ENCODE measurements at regions not wholly inside any gene's neighbourhood (a gene's known extent, or its start where the extent isn't known, plus 50 kb on each side); places are given as distances from the start of the nearest gene placed in this dataset.

DNA sequence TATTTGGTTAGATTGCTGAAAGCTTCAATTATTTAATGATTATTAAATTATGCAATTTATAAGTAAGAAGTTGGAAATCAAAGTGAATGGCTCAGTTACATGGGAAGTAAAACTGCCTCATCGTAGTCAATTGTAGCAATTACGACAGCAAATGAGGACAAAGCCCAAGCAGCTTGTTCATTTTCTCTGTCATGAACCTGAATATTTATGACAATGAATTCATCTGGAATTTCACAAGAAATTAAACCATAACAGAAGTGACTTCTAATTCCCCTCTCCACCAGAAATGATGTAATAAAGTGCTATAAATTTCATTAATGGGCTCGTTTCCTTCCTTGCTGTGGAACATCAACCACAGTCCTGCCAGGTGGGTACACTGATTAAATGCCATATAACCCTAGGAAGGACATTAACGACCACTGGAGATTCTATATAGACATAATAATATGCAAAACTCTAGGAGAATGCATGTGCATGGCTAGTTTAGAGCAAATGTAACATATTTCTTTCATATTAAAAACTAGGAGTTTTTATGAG, 273.8 kb upstream of the DCBLD2 start:
- TF ChIP-seq, protein P1, sequence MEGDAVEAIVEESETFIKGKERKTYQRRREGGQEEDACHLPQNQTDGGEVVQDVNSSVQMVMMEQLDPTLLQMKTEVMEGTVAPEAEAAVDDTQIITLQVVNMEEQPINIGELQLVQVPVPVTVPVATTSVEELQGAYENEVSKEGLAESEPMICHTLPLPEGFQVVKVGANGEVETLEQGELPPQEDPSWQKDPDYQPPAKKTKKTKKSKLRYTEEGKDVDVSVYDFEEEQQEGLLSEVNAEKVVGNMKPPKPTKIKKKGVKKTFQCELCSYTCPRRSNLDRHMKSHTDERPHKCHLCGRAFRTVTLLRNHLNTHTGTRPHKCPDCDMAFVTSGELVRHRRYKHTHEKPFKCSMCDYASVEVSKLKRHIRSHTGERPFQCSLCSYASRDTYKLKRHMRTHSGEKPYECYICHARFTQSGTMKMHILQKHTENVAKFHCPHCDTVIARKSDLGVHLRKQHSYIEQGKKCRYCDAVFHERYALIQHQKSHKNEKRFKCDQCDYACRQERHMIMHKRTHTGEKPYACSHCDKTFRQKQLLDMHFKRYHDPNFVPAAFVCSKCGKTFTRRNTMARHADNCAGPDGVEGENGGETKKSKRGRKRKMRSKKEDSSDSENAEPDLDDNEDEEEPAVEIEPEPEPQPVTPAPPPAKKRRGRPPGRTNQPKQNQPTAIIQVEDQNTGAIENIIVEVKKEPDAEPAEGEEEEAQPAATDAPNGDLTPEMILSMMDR (IDR thresholded peaks at IDR 0.05; ENCODE audit: poor library complexity, severe bottlenecking), result no peak
- TF ChIP-seq TAF1 (IDR thresholded peaks at IDR 0.05; ENCODE audit: low read depth) (no peak), EZH2 (IDR thresholded peaks at IDR 0.05; ENCODE audit: borderline replicate concordance, insufficient read depth, low read length, poor library complexity, severe bottlenecking) (no peak), RAD21 (conservative IDR thresholded peaks at IDR 0.05) (no peak), POLR2AphosphoS5 (IDR thresholded peaks at IDR 0.05) (no peak), EP300 (conservative IDR thresholded peaks at IDR 0.05; ENCODE audit: poor library complexity, severe bottlenecking) (no peak)
- TF ChIP-seq, protein P2, sequence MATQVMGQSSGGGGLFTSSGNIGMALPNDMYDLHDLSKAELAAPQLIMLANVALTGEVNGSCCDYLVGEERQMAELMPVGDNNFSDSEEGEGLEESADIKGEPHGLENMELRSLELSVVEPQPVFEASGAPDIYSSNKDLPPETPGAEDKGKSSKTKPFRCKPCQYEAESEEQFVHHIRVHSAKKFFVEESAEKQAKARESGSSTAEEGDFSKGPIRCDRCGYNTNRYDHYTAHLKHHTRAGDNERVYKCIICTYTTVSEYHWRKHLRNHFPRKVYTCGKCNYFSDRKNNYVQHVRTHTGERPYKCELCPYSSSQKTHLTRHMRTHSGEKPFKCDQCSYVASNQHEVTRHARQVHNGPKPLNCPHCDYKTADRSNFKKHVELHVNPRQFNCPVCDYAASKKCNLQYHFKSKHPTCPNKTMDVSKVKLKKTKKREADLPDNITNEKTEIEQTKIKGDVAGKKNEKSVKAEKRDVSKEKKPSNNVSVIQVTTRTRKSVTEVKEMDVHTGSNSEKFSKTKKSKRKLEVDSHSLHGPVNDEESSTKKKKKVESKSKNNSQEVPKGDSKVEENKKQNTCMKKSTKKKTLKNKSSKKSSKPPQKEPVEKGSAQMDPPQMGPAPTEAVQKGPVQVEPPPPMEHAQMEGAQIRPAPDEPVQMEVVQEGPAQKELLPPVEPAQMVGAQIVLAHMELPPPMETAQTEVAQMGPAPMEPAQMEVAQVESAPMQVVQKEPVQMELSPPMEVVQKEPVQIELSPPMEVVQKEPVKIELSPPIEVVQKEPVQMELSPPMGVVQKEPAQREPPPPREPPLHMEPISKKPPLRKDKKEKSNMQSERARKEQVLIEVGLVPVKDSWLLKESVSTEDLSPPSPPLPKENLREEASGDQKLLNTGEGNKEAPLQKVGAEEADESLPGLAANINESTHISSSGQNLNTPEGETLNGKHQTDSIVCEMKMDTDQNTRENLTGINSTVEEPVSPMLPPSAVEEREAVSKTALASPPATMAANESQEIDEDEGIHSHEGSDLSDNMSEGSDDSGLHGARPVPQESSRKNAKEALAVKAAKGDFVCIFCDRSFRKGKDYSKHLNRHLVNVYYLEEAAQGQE (IDR thresholded peaks at IDR 0.05; ENCODE audit: borderline replicate concordance), result no peak

All from neural cell (in vitro differentiated cells).